ELF-1 (cell line): ENCODE measurements at regions not wholly inside any gene's neighbourhood (a gene's known extent, or its start where the extent isn't known, plus 50 kb on each side); places are given as distances from the start of the nearest gene placed in this dataset.

Source experiments
- DNase-seq: peaks from one replicate; pipeline ENCODE4 v3.0.0-alpha.2; 2016; ENCODE audit warnings: low read depth, low spot score

- DNase-seq: no peak
Observed at GRCh38 chr2:237269138-237269875, 144.7 kb downstream of the COL6A3 start.

DNA sequence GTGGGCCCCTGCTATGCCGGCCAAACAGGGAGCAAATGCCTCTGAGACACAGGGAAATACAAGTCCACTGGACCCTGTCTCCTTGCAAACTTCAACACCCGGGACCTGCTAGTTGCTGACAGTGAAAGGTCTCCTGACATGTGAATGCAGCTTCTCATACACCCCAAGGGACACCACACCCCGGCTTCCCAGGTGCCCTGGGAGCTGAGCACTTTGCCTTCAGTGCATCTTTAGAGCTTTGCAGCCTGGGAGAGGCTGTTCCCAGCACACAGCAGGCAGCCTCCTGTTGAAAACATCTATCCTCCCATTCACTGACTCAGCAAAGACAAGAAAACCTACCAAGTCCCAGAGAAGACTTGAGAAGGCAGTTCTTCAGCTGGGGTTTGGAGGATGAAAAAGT lies 143.4 kb downstream of the COL6A3 start:
- DNase-seq: no peak

- no peak for DNase-seq
Observed at GRCh38 chr2:237271698-237272652, 142.0 kb downstream of the COL6A3 start.
